Endodermal cell (in vitro differentiated cells): ENCODE measurements at regions not wholly inside any gene's neighbourhood (a gene's known extent, or its start where the extent isn't known, plus 50 kb on each side); places are given as distances from the start of the nearest gene placed in this dataset.

Experiments used
- DNase-seq: peaks from one replicate; pipeline ENCODE4 v3.0.0-alpha.2; 2017
- H3K27ac ChIP-seq: 2 replicates; pipeline ENCODE4 v1.5.1; 2013; ENCODE audit warnings: mild to moderate bottlenecking, low read depth, low read length, moderate library complexity
- H3K27me3 ChIP-seq: 2 replicates; pipeline ENCODE4 v1.6.1; 2013; ENCODE audit warnings: mild to moderate bottlenecking, low read length, moderate library complexity; ENCODE audit not compliant: insufficient read depth, control insufficient read depth, poor library complexity, severe bottlenecking
- H3K36me3 ChIP-seq: 2 replicates; pipeline ENCODE4 v1.7.0; 2013; ENCODE audit warnings: mild to moderate bottlenecking, low read length, moderate library complexity; ENCODE audit not compliant: control insufficient read depth, insufficient read depth
- H3K4me1 ChIP-seq: one replicate; pipeline ENCODE4 v1.7.0; 2013; ENCODE audit warnings: low read length; ENCODE audit not compliant: control insufficient read depth, insufficient read depth
- H3K4me3 ChIP-seq: 2 replicates; pipeline ENCODE4 v1.5.1; 2013; ENCODE audit warnings: mild to moderate bottlenecking, low read length, moderate library complexity
- H3K9ac ChIP-seq: 2 replicates; pipeline ENCODE4 v1.6.1; 2013; ENCODE audit warnings: mild to moderate bottlenecking, low read length, moderate library complexity; ENCODE audit not compliant: poor library complexity, severe bottlenecking; ENCODE audit errors: extremely low read depth
- H3K9me3 ChIP-seq: 2 replicates; pipeline ENCODE4 v1.6.1; 2013; ENCODE audit warnings: mild to moderate bottlenecking, low read length, moderate library complexity; ENCODE audit not compliant: control insufficient read depth
- H3K27ac Mint-ChIP-seq: 2 replicates; pipeline ENCODE4 v1.8.0; 2020; ENCODE audit warnings: mixed read lengths
- H3K27me3 Mint-ChIP-seq: 2 replicates; pipeline ENCODE4 v1.8.0; 2021; ENCODE audit warnings: mild to moderate bottlenecking, mixed read lengths; ENCODE audit not compliant: insufficient read depth
- H3K36me3 Mint-ChIP-seq: 2 replicates; pipeline ENCODE4 v1.8.0; 2020; ENCODE audit warnings: low read depth, mixed read lengths
- H3K4me1 Mint-ChIP-seq: 2 replicates; pipeline ENCODE4 v1.8.0; 2020; ENCODE audit warnings: mixed read lengths
- H3K4me3 Mint-ChIP-seq: 2 replicates; pipeline ENCODE4 v1.8.0; 2020; ENCODE audit warnings: mild to moderate bottlenecking, moderate library complexity, mixed read lengths
- H3K9me3 Mint-ChIP-seq: 2 replicates; pipeline ENCODE4 v1.8.0; 2020; ENCODE audit warnings: mild to moderate bottlenecking, mixed read lengths
- CTCF ChIP-seq: fragments of 200-600 bp; sonication (generic); conservative IDR thresholded peaks from 2 replicates; pipeline ENCODE4 v1.5.0; 2021; ENCODE audit warnings: antibody characterized with exemption, mild to moderate bottlenecking
- WGBS, 2 experiments: methylation state at CpG; one replicate each; pipeline versions ENCODE4 v1.1.5 to v1.1.7; 2013; ENCODE audit warnings: missing lambda C conversion rate in 2 of 2, mixed read lengths in 1 of 2; ENCODE audit not compliant: insufficient coverage in 1 of 2, insufficient read length in 1 of 2; 5-methylcytosine and 5-hydroxymethylcytosine counted together

- no peaks in the 10 kb centered on the region for H3K4me1 Mint-ChIP-seq
- H3K27me3 ChIP-seq: no peaks in the 10 kb centered on the region
- TF ChIP-seq CTCF: no peak
- no peaks in the 10 kb centered on the region for H3K36me3 ChIP-seq
- H3K27me3 Mint-ChIP-seq: peaks cover 11% of the 10 kb centered on the region
- no peaks in the 10 kb centered on the region for H3K9me3 ChIP-seq
- no peak for DNase-seq
- no peak overlapping the region for H3K4me3 Mint-ChIP-seq
- H3K4me1 ChIP-seq: no peaks in the 10 kb centered on the region
- H3K36me3 Mint-ChIP-seq: no peaks in the 10 kb centered on the region
- no peak overlapping the region for H3K9ac ChIP-seq
- no peak overlapping the region for H3K27ac Mint-ChIP-seq
- peaks cover 2% of the 10 kb centered on the region for H3K9me3 Mint-ChIP-seq
- no peak overlapping the region for H3K4me3 ChIP-seq
- H3K27ac ChIP-seq: no peak overlapping the region
- WGBS, 2 experiments: 91 to 100% methylated on average over 1 to 6 of the region's 6 CpGs
Measured at GRCh38 chr12:107567876-107568619, 117.6 kb upstream of the PWP1 start.

GRCh38 chr12:107568718-107569117 lies 116.9 kb upstream of the PWP1 start:
- no peaks in the 10 kb centered on the region for H3K36me3 Mint-ChIP-seq

GRCh38 chr12:107570721-107571120 lies 114.9 kb upstream of the PWP1 start:
- WGBS, 2 experiments: 94% methylated on average over 1 of the region's 1 CpG; no CpG with 5 or more reads in 1 of the 2 experiments
- H3K36me3 ChIP-seq: no peaks in the 10 kb centered on the region
- H3K36me3 Mint-ChIP-seq: no peaks in the 10 kb centered on the region
- DNase-seq: no peak
- H3K4me1 Mint-ChIP-seq: no peaks in the 10 kb centered on the region
- no peaks in the 10 kb centered on the region for H3K27me3 ChIP-seq
- no peaks in the 10 kb centered on the region for H3K4me1 ChIP-seq
- H3K9me3 Mint-ChIP-seq: peaks cover 2% of the 10 kb centered on the region
- H3K27ac Mint-ChIP-seq: no peak overlapping the region
- no peak for TF ChIP-seq CTCF
- H3K4me3 ChIP-seq: no peak overlapping the region
- no peaks in the 10 kb centered on the region for H3K9me3 ChIP-seq
- H3K27ac ChIP-seq: no peak overlapping the region
- H3K9ac ChIP-seq: no peak overlapping the region
- H3K4me3 Mint-ChIP-seq: no peak overlapping the region
- H3K27me3 Mint-ChIP-seq: peaks cover 11% of the 10 kb centered on the region

More at GRCh38 chr12:107568718-107569117, 116.9 kb upstream of the PWP1 start:
- Histone ChIP-seq H3K9ac (no peak overlapping the region), H3K4me3 (no peak overlapping the region), H3K36me3 (no peaks in the 10 kb centered on the region), H3K4me1 (no peaks in the 10 kb centered on the region), H3K27me3 (no peaks in the 10 kb centered on the region), H3K9me3 (no peaks in the 10 kb centered on the region), H3K27ac (no peak overlapping the region)
- Mint-ChIP-seq H3K27ac (no peak overlapping the region), H3K4me1 (no peaks in the 10 kb centered on the region), H3K9me3 (peaks cover 2% of the 10 kb centered on the region), H3K27me3 (peaks cover 11% of the 10 kb centered on the region), H3K4me3 (no peak overlapping the region)
- 91 to 93% methylated on average over 5 of the region's 5 CpGs for WGBS, 2 experiments
- DNase-seq: no peak
- TF ChIP-seq CTCF: no peak
